ENCODE measurements at regions not wholly inside any gene's neighbourhood (a gene's known extent, or its start where the extent isn't known, plus 50 kb on each side); places are given as distances from the start of the nearest gene placed in this dataset.
"Not testable (repeated sequence)": the region's sequence is repeated elsewhere in the genome, so short reads cannot be mapped to it uniquely, and the experiment has no call there.

DNA sequence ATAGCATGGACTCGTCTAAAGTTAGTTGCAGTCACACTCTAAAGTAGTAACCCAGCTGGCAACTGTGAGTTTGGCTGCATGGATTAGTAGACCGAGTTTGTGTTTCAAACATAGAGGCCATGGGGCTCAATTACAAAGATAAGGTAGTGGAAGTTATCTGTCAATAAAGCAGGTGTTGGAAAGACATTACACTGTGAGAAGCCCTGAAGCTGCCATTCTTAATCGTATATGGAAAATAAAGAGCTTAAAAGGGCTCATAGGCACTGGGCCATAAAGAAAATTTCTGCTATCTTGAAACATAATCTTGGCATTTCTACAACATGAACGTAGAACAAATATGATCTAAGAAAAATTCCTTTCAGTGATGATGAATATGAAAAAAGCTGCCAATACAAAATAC is 837.7 kb downstream of the REEP3 start:
- DNase-seq, result no peak

DNA sequence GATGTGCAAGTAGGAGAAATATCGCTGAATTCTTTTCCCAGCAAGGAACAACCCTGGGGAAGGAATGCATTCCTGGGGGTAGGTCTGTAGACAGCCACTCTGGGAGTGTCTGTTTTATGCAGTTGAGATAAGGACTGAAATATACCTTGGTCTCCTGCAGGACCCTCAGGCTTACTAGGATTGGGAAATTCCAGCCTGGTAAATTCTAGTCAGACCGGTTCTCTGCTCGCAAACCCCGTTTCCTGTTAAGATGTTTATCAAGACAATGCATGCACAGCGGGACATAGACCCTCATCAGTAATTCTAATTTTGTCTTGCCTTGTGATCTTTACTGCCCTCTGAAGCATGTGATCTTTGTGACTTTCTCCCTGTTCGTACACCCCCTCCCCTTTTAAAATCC is 839.0 kb downstream of the REEP3 start:
- DNase-seq, result not testable (repeated sequence)

DNA sequence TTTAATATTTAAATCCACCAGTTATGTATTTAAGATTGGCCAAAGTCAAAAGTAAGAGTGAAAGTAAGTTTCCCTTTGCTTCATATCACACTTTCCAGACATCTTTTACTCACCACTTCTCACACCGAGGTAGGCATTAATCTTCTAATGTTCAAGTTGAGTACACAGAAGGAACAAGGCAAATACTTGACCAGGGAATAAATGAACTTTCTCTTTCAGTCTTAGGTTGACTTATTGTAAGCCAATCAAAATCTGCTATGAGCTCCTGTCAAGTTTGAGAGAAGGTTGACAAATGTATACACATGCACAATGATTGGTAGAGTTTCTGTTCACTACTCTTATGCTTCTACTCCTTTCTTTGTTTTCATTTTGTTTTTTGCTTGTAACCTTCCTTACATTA is 842.5 kb downstream of the REEP3 start:
- no peak for DNase-seq

DNA sequence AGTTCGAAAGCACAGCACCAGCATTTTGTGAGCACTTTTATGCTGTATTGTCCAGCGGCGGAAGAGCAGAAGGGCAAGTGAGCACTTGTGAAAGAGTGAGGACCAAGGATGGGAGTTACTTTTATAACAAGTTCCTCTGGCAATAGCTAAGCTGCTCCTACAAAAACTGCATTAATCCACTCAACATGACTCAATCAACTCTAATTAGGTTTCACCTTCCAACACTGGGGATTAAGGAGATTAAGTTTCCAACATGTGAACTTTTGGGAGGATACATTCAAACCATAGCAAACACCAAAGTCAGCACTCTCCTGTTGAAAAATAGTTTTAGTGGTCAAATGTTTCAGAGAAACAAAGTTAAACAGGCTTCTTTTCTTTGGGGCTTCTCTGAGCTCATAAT is 844.5 kb downstream of the REEP3 start:
- no peak for DNase-seq

DNA sequence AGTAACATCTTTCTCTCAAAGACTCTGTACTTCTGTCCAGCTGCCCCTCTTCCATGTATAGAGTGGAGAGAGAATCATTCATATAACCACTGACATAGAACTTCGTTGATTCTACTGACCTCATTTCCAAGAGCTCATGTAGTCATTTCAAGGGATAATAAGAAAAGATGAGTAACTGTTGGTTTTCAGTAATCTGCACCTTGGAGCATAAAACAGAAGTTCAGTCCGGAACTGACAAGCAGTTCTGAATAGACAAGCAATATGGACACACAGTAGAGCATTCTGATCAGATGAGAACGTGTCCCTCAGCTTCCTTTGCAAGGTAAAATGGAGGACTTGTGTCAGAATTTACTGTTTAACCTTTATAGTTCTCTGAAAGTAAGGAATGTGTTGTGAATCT is 847.1 kb downstream of the REEP3 start:
- no peak for DNase-seq

DNA sequence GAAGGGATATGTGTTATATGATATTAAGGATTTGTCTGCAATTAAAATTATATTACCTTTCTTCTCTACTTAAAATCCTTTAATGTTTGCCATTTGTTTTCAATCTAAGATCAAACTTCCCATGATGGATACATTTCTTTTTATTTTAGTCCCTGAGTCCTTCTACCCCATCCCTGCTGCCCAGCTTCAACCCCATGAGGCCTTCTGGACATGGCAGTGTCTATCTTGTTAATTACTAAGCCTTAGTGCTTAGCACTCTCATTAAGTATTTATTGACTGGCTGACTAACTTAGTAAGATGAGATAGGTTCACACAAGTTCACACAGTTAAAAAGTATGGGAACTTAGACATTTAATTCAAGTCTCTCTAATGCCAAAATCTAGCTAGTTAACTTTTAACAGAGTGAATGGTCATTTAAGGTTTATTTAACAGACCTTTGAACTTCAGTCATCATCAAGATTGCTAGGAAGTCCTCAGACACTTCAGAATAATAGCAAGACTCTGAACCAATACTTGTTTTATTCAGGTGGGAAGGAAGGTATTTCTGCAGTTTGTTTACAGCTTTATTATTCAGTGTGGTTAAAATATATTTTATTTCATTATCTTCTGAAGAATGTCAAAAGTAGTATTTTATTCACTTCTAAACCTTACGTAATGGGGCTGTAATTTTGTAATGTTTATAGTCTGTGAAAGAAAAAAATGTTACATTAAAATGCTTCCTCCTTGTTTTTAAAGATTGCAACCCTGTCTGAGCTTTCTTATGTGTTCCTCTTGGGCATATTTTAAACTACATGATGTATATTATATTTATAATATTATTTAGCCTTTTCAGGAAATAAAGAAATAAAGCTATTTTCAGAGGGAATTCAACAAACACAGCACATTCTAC is 848.9 kb downstream of the REEP3 start:
- DNase-seq, result no peak

DNA sequence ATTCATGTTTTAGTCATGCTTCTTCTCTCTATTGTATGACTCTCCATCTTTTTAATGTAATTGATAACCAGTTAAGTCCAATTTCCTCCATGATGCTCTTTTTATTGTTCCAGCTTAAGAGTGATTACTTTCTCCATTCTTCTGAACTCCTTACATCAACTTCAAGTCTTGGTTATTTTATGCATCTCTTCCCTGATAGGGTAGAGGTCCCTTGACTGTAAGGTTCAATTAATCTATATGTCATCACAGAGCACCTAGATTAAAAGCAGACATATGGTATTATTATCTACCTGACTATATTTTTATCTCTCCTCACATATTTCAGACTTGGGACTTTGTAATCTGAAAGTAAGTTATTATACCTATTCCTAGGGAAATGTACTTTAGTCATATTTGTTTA is 853.1 kb downstream of the REEP3 start:
- DNase-seq, result no peak

DNA sequence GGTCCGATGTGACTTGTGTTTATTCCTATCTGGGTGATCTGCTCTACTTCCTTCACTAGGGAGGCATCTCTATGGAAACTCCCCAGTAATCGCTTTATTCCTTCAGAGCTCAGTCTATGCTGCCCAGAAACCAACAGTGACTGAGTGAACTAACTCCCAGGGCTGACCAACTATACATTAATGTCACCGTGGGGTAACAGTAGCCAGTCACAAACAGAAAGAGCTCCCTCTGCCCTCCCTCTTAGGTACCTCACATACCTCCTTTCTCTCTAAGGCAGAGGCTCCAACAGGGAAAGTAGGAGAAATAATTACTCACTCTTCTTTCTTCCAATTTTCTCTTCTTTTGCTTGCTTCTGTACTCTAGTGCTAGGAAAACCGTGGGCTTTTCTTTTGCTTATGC is 855.0 kb downstream of the REEP3 start:
- no peak for DNase-seq

DNA sequence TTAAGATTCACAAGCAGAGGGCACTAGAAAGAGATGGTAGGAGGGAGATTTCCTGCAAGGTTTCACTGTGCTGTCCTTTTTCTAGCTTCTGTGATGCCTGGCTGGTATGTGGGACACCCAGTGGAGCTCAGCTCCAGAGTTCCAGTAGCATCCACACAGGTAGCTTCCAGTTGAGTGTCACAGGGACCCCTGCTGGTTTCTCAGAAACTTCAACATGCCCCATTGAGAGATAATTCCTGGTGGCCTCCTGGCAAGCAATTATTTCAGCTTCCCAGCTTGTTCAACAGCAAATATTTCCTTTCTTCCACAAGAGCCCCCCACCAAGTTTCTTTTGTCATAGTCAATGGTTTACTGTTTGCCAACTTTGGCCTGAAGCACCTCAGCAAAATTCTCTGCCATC is 858.7 kb downstream of the REEP3 start:
- no peak for DNase-seq

DNA sequence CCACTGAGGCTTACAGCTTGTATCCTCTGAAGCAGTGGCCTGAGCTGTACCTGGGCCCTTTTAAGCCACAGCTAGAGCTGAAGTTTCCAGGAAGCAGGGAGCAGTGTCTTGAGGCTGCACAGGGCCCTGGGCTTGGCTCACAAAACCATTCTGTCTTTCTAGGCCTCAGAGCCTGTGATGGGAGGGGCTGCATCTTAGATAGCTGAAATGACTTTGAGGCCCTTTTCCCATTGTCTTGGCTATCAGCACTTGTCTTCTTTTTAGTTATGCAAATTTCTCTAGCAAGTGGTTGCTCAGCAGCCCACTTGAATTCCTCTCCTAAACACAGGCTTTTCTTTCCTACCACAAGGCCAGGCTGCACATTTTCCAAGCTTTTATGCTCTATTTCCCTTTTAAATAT is 864.2 kb downstream of the REEP3 start:
- no peak for DNase-seq

DNA sequence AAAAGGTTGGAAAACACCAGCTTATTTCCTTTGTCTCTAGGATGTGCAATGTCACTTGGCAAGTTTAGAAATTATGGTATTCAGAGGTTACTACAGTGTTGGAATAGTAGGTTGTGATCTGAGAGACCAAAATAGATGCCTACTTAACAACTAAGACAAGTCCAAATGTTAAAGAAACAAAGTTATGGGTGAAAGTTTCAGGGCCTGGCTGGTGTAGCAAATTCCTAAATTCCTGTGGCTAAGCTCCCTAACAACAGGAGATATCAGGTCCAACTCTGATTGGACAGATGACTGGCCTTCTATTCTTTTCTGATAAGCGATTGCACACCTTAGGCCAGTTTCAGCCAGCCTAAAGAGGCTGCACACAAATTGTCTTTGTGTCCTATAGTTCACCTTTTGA is 873.5 kb downstream of the REEP3 start:
- DNase-seq, result no peak

DNA sequence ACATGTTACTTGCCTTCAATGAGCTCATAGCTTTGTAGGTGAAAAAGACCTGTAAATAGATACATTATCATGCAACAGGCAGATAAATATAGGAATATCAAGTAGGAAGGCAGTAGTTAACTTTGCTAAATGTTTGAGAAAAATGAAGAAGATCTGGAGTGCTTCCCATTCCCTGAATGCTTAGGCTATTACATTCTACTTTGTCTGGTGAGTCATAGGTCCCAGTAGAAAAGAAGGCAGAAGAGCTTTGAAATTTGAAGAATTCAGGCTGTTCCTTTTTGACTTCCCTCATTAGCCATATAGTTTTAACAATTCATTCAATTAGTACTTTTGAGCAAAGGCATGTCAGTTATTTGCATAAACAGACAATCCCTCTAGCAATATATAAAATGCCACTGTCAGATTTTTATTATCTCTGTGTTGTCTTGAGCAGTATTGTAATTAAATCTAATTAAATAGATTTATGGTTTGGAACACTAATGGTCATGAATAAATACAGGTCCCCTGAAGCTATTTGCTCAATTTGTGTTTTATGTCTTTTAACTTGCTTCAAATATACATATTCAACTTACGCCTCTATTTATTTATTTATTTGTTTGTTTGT is 875.0 kb downstream of the REEP3 start:
- no peak for DNase-seq

DNA sequence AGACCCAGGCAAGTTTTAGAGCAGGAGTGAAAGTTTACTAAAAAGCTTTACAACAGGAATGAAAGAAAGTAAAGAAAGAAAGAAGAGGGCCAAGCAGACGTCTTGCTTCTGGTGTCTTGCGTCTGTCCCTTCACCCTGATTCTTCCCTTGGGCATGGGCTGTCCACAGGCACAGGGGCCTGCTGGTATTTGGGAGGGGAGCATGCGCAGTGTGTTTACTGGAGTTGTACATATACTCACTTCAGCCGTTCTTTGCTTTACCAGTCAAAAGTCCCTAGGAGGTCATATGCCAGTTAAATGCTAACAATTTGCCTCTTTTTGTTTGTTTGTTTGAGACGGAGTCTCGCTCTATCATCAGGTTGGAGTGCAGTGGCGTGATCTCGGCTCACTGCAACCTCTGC is 875.9 kb downstream of the REEP3 start:
- DNase-seq, result no peak

DNA sequence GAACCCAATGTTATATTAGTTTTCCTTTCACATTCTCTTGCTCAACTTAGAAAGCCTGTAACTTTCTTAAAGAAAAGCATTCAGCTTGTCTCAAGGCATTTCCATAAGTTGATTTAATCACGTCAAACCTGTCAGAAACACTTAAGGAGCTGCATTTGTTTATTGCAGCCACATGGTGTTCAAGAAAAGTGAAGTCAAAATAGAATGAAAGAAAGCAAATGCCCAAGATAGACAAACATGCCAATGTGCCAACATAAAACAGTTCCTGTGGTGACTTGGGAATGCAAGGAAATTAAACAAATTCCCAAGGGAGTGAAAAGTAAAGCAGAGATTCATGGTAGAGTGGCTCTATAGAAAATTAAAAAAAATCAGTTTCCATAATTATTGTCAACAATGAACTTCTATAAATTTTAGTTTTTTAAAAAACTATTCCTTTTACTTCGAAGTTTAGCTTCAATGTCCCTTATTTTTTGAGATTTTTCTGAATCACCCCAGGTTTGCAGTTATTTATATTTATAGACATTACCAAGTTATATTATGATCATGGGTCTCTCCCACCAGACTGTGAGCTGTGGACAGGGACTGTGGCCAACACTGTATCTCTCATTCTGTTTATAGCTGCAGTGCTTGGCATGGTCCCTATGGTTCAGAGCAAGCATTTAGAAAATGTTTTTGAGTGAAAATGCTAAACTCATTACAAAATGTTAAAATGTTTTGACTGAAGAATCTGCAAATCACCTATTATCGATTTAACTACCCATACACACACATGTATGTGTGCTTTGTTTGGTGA is 887.4 kb downstream of the REEP3 start:
- DNase-seq, result no peak

DNA sequence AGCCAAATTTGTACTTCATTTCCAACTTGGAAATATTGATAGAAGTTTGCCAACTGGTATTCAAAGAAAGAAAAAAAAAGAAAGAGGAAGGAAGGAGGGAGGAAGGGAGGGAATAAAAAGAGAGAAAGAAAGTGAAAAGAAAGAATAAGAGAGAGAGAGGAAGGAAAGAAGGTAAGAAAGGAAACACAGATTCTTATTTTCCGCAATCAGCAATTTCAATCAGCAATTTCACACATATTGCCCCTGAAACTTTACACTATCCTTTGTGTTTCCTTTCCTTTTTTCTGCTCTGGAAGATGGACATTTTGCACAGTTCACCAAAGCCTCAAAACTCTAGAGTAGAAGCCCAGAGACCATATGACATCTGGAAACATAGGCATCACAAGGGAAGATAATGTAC is 888.1 kb downstream of the REEP3 start:
- DNase-seq, result no peak

DNA sequence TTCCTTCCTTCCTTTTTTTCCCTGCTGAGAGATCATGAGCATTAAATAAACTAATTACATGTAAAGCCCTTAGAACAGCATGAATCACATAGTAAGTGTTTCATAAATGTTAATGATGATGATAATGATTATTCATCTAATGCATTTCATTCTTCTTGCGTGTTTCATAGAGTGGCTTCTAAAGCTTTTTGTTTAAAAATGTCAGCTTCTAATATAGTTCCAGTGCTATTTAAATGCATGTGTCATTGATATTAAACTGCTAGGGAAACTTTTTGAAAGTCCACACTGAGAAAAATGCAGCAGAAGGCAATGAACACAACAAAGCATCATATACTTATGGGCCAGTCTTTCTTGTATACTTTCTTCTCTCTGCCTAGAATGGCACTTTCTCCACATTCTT is 894.8 kb downstream of the REEP3 start:
- no peak for DNase-seq

DNA sequence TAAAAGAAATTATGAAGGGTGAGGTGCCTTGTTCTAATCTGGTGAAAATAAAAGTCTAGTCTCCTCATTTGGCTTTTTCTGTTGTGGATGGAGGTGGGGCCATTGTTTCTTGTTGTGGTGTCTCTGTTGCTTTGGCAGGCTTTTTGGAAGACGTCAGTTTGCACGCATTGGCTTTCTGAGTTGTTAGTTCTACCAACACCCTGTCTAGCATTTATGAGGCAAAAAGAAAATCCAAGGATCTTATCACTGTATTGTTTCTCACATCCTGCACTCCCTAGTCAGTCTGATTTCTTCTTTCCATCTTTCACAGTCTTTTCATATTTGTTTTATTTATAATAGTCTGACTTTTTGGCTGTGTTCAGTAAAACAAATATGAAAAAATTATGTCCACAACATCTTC is 898.3 kb downstream of the REEP3 start:
- no peak for DNase-seq

DNA sequence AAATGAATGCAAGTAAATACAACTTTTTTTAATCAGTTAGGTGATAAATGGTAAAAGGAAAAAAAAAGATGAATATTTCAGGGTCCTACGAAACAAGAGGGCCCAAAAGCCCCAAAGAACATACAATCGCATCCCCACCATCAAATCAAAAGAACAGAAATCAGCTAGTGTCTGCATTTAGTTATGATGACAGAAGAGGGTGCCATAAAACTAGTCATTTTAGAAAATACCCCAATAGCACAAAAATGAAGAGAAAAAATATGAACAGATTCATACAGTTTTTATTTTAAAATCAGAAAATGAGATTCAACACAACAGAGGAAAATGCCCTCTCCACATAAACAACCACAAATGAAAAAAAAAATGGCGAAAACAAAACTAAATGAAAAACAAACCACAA is 905.5 kb downstream of the REEP3 start:
- no peak for DNase-seq

DNA sequence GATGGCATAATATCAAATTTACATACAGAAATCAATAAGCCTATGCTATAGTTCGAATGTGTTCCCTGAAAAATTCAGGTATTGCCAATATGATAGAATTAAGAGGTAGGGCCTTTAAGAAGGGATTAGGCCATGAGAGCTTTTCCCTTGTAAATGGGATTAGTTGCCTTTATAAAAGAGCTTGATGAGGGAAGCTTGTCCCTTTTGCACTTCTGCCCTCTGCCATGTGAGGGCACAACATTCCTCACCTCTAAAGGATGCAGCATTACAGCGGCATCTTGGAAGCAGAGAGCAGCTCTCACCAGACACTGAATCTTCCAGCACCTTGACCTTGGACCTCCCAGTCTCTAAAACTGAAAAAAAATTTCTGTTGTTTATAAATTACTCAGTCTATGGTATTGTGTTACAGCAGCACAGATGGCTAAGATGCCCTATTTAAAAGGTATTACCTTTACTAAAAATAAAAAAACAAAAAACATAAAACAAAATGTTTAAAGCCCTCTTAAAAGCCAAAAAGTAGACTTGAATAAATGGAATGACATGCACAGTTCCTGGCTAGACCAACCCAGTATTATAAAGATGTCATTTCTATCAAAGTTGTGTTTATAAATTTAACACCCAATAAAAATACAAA is 909.6 kb downstream of the REEP3 start:
- DNase-seq, result no peak

DNA sequence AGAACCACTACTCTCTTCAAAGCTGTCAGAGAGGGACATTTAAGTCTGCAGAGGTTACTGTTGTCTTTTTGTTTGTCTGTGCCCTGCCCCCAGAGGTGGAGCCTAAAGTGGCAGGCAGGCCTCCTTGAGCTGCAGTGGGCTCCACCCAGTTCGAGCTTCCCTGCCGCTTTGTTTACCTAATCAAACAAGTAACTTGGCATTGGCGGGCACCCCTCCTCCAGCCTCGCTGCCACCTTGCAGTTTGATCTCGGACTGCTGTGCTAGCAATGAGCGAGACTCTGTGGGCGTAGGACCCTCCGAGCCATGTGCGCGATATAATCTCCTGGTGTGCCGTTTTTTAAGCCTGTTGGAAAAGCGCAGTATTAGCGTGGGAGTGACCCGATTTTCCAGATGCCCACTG is 920.7 kb downstream of the REEP3 start:
- DNase-seq, result not testable (repeated sequence)

DNA sequence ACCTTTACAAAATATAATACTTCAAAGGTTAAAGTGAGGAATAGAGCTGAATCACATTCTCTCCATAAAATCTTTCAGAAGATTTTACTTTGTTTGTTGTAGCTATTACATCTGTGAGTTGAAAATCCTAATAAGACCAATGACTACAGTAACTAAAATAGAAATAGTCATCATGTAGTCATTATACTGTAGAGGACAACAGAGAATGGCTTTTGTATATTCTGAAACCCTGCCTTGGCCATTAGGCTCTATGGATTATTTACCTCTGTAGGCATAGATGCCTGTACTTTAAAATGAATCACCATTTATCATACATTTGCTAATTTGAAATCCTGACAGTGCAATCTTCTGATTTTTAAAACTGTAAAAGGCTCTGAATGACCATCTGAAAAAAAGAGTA is 923.0 kb downstream of the REEP3 start:
- DNase-seq, result no peak

DNA sequence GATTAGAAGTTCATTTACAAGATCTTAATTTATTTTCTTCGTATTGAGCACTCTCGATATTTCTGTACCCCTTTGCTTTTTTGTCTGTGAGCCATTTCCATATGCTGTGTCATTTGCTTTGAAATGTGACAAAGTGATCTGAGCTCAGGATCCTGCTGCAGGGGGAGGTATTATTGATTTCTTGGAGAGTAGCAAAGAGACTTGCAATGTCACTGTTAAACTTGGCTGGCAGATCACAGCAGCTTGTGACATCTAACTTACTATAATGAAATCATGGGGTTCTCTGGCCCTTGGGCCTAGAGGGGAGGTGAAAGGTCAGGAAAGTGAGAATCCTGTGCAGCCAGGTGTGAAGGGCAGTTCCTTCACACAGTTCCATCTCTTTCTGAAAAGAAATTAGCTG is 923.4 kb downstream of the REEP3 start:
- no peak for DNase-seq

DNA sequence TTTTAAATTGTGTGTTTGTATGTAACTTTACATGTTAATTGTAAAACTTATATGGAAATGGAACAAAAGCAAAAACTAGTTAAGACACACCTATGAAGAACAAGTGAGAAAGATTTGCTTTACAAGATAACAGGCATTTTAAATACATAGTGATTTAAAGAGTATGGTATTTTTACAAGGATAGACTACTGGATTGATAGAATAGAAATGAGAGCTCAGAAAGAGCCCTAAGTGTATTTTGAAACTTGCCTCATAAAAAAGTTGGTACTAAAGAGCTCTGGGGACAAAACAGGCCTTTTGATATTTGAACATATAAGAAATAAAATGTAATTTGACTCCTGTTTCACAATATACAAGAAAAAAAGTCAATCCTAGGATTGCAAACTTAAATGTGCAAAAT is 928.4 kb downstream of the REEP3 start:
- DNase-seq, result no peak

DNA sequence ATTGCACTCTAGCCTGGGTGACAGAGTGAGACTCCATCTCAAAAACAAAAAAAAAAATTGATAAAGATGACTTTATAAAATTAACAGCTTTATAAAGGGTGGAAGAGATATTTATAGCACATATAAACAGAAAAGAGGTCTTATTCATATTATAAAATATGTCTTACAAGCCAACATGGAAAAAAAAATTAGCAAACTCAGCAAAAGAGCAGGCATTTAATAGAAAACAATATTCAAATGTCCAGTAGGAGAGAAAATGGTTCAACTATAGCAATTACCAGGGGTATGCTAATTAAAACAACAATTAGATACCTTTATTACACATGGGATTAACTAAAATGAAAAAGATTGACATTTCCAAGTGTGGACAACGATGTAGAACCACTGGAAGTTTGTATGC is 929.1 kb downstream of the REEP3 start:
- no peak for DNase-seq
